H9 (cell line): ENCODE measurements at regions not wholly inside any gene's neighbourhood (a gene's known extent, or its start where the extent isn't known, plus 50 kb on each side); places are given as distances from the start of the nearest gene placed in this dataset.

ENCODE experiments used
- DNase-seq: peaks from one replicate; pipeline ENCODE4 v3.0.0-alpha.2; 2017
- H2AFZ ChIP-seq: one replicate; pipeline ENCODE4 v1.6.1; 2013; ENCODE audit warnings: mild to moderate bottlenecking, low read length, control low read depth, moderate library complexity
- H2AK5ac ChIP-seq: 2 replicates; pipeline ENCODE4 v1.6.1; 2013; ENCODE audit warnings: low read length, control low read depth, mixed read lengths; ENCODE audit not compliant: insufficient read length
- H2BK120ac ChIP-seq: one replicate; pipeline ENCODE4 v1.6.1; 2013; ENCODE audit warnings: low read depth, mild to moderate bottlenecking, low read length, control low read depth, inconsistent platforms; ENCODE audit not compliant: poor library complexity, severe bottlenecking
- H2BK12ac ChIP-seq: 2 replicates; pipeline ENCODE4 v1.6.1; 2013; ENCODE audit warnings: low read length, control low read depth, mixed read lengths, low read depth; ENCODE audit not compliant: insufficient read length
- H2BK15ac ChIP-seq: 2 replicates; pipeline ENCODE4 v1.6.1; 2013; ENCODE audit warnings: low read depth, low read length, control low read depth
- H2BK20ac ChIP-seq: one replicate; pipeline ENCODE4 v1.6.1; 2013; ENCODE audit warnings: low read depth, mild to moderate bottlenecking, low read length, control low read depth, inconsistent platforms; ENCODE audit not compliant: poor library complexity, severe bottlenecking
- H2BK5ac ChIP-seq: 2 replicates; pipeline ENCODE4 v1.6.1; 2013; ENCODE audit warnings: low read length, control low read depth, mixed read lengths; ENCODE audit not compliant: insufficient read length
- H3K14ac ChIP-seq: 2 replicates; pipeline ENCODE4 v1.6.1; 2013; ENCODE audit warnings: low read length, control low read depth; ENCODE audit not compliant: insufficient read depth
- H3K18ac ChIP-seq: 2 replicates; pipeline ENCODE4 v1.6.1; 2013; ENCODE audit warnings: low read depth, mild to moderate bottlenecking, mixed read lengths, low read length, control low read depth; ENCODE audit not compliant: insufficient read length
- H3K23ac ChIP-seq: 2 replicates; pipeline ENCODE4 v1.6.1; 2013; ENCODE audit warnings: low read length, control low read depth, mixed read lengths, low read depth; ENCODE audit not compliant: insufficient read length
- H3K23me2 ChIP-seq: 2 replicates; pipeline ENCODE4 v1.6.1; 2013; ENCODE audit warnings: low read depth, mild to moderate bottlenecking, mixed read lengths, low read length, control low read depth; ENCODE audit not compliant: insufficient read length, poor library complexity, severe bottlenecking
- H3K27ac ChIP-seq: 2 replicates; pipeline ENCODE4 v1.5.1; 2013; ENCODE audit warnings: low read length, control low read depth, mixed read lengths, low read depth; ENCODE audit not compliant: insufficient read length
- H3K27me3 ChIP-seq: 2 replicates; pipeline ENCODE4 v1.6.1; 2013; ENCODE audit warnings: low read length, control low read depth, inconsistent platforms; ENCODE audit not compliant: insufficient read depth
- H3K4ac ChIP-seq: 2 replicates; pipeline ENCODE4 v1.6.1; 2013; ENCODE audit warnings: low read depth, mild to moderate bottlenecking, control low read depth, inconsistent platforms, low read length, moderate library complexity
- H3K4me1 ChIP-seq: 2 replicates; pipeline ENCODE4 v1.6.1; 2013; ENCODE audit warnings: low read length, control low read depth, inconsistent platforms; ENCODE audit not compliant: insufficient read depth
- H3K4me2 ChIP-seq: 2 replicates; pipeline ENCODE4 v1.6.1; 2013; ENCODE audit warnings: low read length, control low read depth, mixed read lengths; ENCODE audit not compliant: insufficient read length, insufficient read depth
- H3K56ac ChIP-seq: 2 replicates; pipeline ENCODE4 v1.6.1; 2013; ENCODE audit warnings: low read depth, mild to moderate bottlenecking, mixed read lengths, low read length, control low read depth; ENCODE audit not compliant: insufficient read length
- H3K79me1 ChIP-seq: 2 replicates; pipeline ENCODE4 v1.6.1; 2013; ENCODE audit warnings: low read depth, mild to moderate bottlenecking, moderate library complexity, low read length, control low read depth, inconsistent platforms; ENCODE audit not compliant: insufficient read depth, poor library complexity, severe bottlenecking
- H3K79me2 ChIP-seq: 2 replicates; pipeline ENCODE4 v1.6.1; 2013; ENCODE audit warnings: low read length, control low read depth, inconsistent platforms; ENCODE audit not compliant: insufficient read depth
- H3K9ac ChIP-seq: 2 replicates; pipeline ENCODE4 v1.6.1; 2013; ENCODE audit warnings: low read length, control low read depth, mixed read lengths; ENCODE audit not compliant: insufficient read length; ENCODE audit errors: extremely low read depth
- H3K9me3 ChIP-seq: one replicate; pipeline ENCODE4 v1.6.1; 2013; ENCODE audit warnings: low read depth, low read length, inconsistent platforms; ENCODE audit not compliant: control insufficient read depth
- H3T11ph ChIP-seq: one replicate; pipeline ENCODE4 v1.6.1; 2013; ENCODE audit warnings: mild to moderate bottlenecking, low read length, control low read depth, inconsistent platforms
- H4K20me1 ChIP-seq: one replicate; pipeline ENCODE4 v1.6.1; 2013; ENCODE audit not compliant: control insufficient read depth, insufficient read length, insufficient read depth
- H4K5ac ChIP-seq: 2 replicates; pipeline ENCODE4 v1.6.1; 2013; ENCODE audit warnings: low read depth, mild to moderate bottlenecking, mixed read lengths, low read length, control low read depth; ENCODE audit not compliant: insufficient read length
- H4K8ac ChIP-seq: replicated peaks from 2 replicates; pipeline ENCODE4 v1.6.1; 2013; ENCODE audit warnings: low read length, control low read depth, mixed read lengths, low read depth; ENCODE audit not compliant: insufficient read length
- H4K91ac ChIP-seq: 2 replicates; pipeline ENCODE4 v1.6.1; 2013; ENCODE audit warnings: low read depth, mild to moderate bottlenecking, moderate library complexity, mixed read lengths, low read length, control low read depth; ENCODE audit not compliant: insufficient read length
- H3K27ac Mint-ChIP-seq, 3 experiments: 2 replicates in 2 of 3; 3 replicates in 1 of 3; pipeline ENCODE4 v1.8.0; 2020 to 2021; ENCODE audit warnings: mixed read lengths in 3 of 3, mild to moderate bottlenecking in 1 of 3, moderate library complexity in 1 of 3
- H3K27me3 Mint-ChIP-seq: 2 replicates; pipeline ENCODE4 v1.8.0; 2021; ENCODE audit warnings: low read depth, mild to moderate bottlenecking, moderate library complexity, mixed read lengths
- H3K36me3 Mint-ChIP-seq, 3 experiments: 2 replicates in 2 of 3; 3 replicates in 1 of 3; pipeline ENCODE4 v1.8.0; 2020 to 2021; ENCODE audit warnings: low read depth in 3 of 3, mixed read lengths in 3 of 3; ENCODE audit not compliant: insufficient read depth in 1 of 3
- H3K4me1 Mint-ChIP-seq, 2 experiments: 2 replicates each; pipeline ENCODE4 v1.8.0; 2020; ENCODE audit warnings: mixed read lengths in 2 of 2
- H3K4me3 Mint-ChIP-seq, 2 experiments: 2 replicates in 1 of 2; 3 replicates in 1 of 2; pipeline ENCODE4 v1.8.0; 2020 to 2021; ENCODE audit warnings: mild to moderate bottlenecking in 2 of 2, mixed read lengths in 2 of 2, moderate library complexity in 1 of 2
- H3K9me3 Mint-ChIP-seq, 2 experiments: 2 replicates in 1 of 2; 3 replicates in 1 of 2; pipeline ENCODE4 v1.8.0; 2020; ENCODE audit warnings: mild to moderate bottlenecking in 2 of 2, mixed read lengths in 2 of 2, moderate library complexity in 1 of 2
- CTCF ChIP-seq: fragments of 200-600 bp; sonication (generic); conservative IDR thresholded peaks from 3 replicates; pipeline ENCODE4 v1.8.0; 2021; ENCODE audit warnings: antibody characterized with exemption, mild to moderate bottlenecking
- WGBS: extraction: QIAGEN DNeasy Blood & Tissue Kit; methylation state at CpG from one replicate; pipeline ENCODE4 v1.1.7; 2013; ENCODE audit warnings: missing lambda C conversion rate, low lambda C conversion rate, mixed read lengths; ENCODE audit not compliant: insufficient read length; ENCODE audit errors: extremely low coverage; 5-methylcytosine and 5-hydroxymethylcytosine counted together

- Histone ChIP-seq H3K27me3 (no peaks in the 10 kb centered on the region), H3K18ac (no peak overlapping the region), H3K23ac (no peak overlapping the region), H4K91ac (no peak overlapping the region), H2AK5ac (no peak overlapping the region), H3K9me3 (no peaks in the 10 kb centered on the region), H2BK12ac (no peak overlapping the region), H3K27ac (no peak overlapping the region), H3K4me1 (no peaks in the 10 kb centered on the region), H3K79me2 (no peaks in the 10 kb centered on the region), H2BK15ac (no peak overlapping the region), H3K56ac (no peak overlapping the region), H3K79me1 (no peaks in the 10 kb centered on the region), H2AFZ (no peak overlapping the region), H4K5ac (no peak overlapping the region), H2BK20ac (no peak overlapping the region), H3T11ph (no peak overlapping the region), H2BK120ac (no peak overlapping the region), H3K9ac (no peak overlapping the region), H4K20me1 (no peaks in the 10 kb centered on the region), H3K14ac (no peak overlapping the region), H3K23me2 (no peaks in the 10 kb centered on the region), H2BK5ac (no peak overlapping the region), H3K4me2 (no peak overlapping the region), H3K4ac (no peak overlapping the region), H4K8ac (no peak overlapping the region)
- Mint-ChIP-seq H3K4me3 (no peak overlapping the region), H3K27me3 (no peaks in the 10 kb centered on the region), H3K36me3 (peaks cover 12 to 19% (median 13%) of the 10 kb centered on the region in 3 experiments; a peak in 6 of 7 replicates), H3K9me3 (peaks cover 15 to 19% of the 10 kb centered on the region in 2 experiments), H3K27ac (no peak overlapping the region; a peak in 1 of 7 replicates), H3K4me1 (no peaks in the 10 kb centered on the region)
- TF ChIP-seq CTCF: no peak
- no peak for DNase-seq
- WGBS: no CpG with 5 or more reads among the region's 1 CpG
Observed at GRCh38 chr18:39211461-39211860, 1645.9 kb upstream of the CELF4 start.
